ENCODE measurements at regions not wholly inside any gene's neighbourhood (a gene's known extent, or its start where the extent isn't known, plus 50 kb on each side); places are given as distances from the start of the nearest gene placed in this dataset.
"Not testable (repeated sequence)": the region's sequence is repeated elsewhere in the genome, so short reads cannot be mapped to it uniquely, and the experiment has no call there.

- H2AFZ ChIP-seq (ENCODE audit: low read length), result no peak overlapping the region
- FAIRE-seq (no peak), DNase-seq (ENCODE audit: low spot score) (no peak), ATAC-seq (peak; percentile 36; the same call in 2 of the 3 replicates)
- H3K4me3 ChIP-seq (replicated peaks in 1 of 3; ENCODE audit: insufficient read depth in 1 of 3, low read depth in 2 of 3, low read length in 3 of 3), result no peak overlapping the region
- no TSS peak for BruUV-seq (replicated peaks)
- H3K79me2 ChIP-seq (ENCODE audit: insufficient read depth, low read length), result no peaks in the 10 kb centered on the region
- ChIA-PET POLR2A (interaction anchor here (2.0 kb wide), 1 partner anchor 31 kb away, joined by 4 read pairs; no protein-coding TSS in a partner anchor), CTCF (ENCODE audit: low intra/inter-chr PET ratio, low total read pairs) (no interaction called here)
- no peaks in the 10 kb centered on the region for H3K36me3 ChIP-seq (replicated peaks in 1 of 2; ENCODE audit: control insufficient read depth in 1 of 2, insufficient read depth in 2 of 2, low read length in 2 of 2)
- intact Hi-C loops (cut with micrococcal nuclease; ENCODE audit: unreplicated experiment) (no loop called here), in situ Hi-C loops (cut with HindIII; ENCODE audit: extremely low pct_ligation_motif_present, low pct_unique_long_range_greater_than_20kb) (no loop called here)
- peaks cover 58% of the 10 kb centered on the region for H3K4me1 ChIP-seq (ENCODE audit: insufficient read depth, low read length)
- H3K9me3 ChIP-seq (ENCODE audit: low read length), result no peaks in the 10 kb centered on the region
- no peaks in the 10 kb centered on the region for H4K20me1 ChIP-seq (ENCODE audit: insufficient read depth, low read length)
- H3K27me3 ChIP-seq (ENCODE audit: control insufficient read depth in 1 of 2, insufficient read depth in 2 of 2, low read length in 2 of 2), result peaks cover 0 to 7% of the 10 kb centered on the region in 2 experiments; a peak in 1 of 5 replicates
- 32% methylated on average over 10 of the region's 10 CpGs for WGBS (ENCODE audit: low lambda C conversion rate)
- no peak overlapping the region for H3K9ac ChIP-seq (ENCODE audit: insufficient read depth, low read depth, low read length)
- H3K27ac ChIP-seq (ENCODE audit: extremely low read length, insufficient read depth, low read length), result no peak overlapping the region
- TF ChIP-seq SCMH1 (CRISPR knock-in tag; IDR thresholded peaks at IDR 0.05; ENCODE audit: borderline replicate concordance) (no peak), SOX13 (IDR thresholded peaks at IDR 0.05) (no peak), SOX13 (CRISPR knock-in tag; conservative IDR thresholded peaks at IDR 0.05 in 1 of 2, IDR thresholded peaks at IDR 0.05 in 1 of 2) (peak in 1 of 2 experiments; percentile 41; a peak in 1 of 4 replicates)
- H3K4me2 ChIP-seq (ENCODE audit: low read depth, low read length), result peak overlapping the region; percentile 46
These were observed 83.7 kb upstream of the KDM7A start for GRCh38 chr7:140260352-140261104.

- H2AFZ ChIP-seq (ENCODE audit: low read length); H3K4me3 ChIP-seq (replicated peaks in 1 of 3; ENCODE audit: insufficient read depth in 1 of 3, low read depth in 2 of 3, low read length in 3 of 3); H4K20me1 ChIP-seq (ENCODE audit: insufficient read depth, low read length); FAIRE-seq; POLR2A ChIA-PET; in situ Hi-C loops (cut with HindIII; ENCODE audit: extremely low pct_ligation_motif_present, low pct_unique_long_range_greater_than_20kb); BruUV-seq (replicated peaks); H3K27ac ChIP-seq (ENCODE audit: extremely low read length, insufficient read depth, low read length); H3K79me2 ChIP-seq (ENCODE audit: insufficient read depth, low read length); intact Hi-C loops (cut with micrococcal nuclease; ENCODE audit: unreplicated experiment); ATAC-seq; CTCF ChIA-PET (ENCODE audit: low intra/inter-chr PET ratio, low total read pairs); H3K9me3 ChIP-seq (ENCODE audit: low read length); DNase-seq (ENCODE audit: low spot score); H3K36me3 ChIP-seq (replicated peaks in 1 of 2; ENCODE audit: control insufficient read depth in 1 of 2, insufficient read depth in 2 of 2, low read length in 2 of 2); H3K9ac ChIP-seq (ENCODE audit: insufficient read depth, low read depth, low read length); H3K4me2 ChIP-seq (ENCODE audit: low read depth, low read length); H3K27me3 ChIP-seq (ENCODE audit: control insufficient read depth in 1 of 2, insufficient read depth in 2 of 2, low read length in 2 of 2): not testable (repeated sequence)
- WGBS (ENCODE audit: low lambda C conversion rate), result 65% methylated on average over 3 of the region's 3 CpGs
- H3K4me1 ChIP-seq (ENCODE audit: insufficient read depth, low read length), result peaks cover 60% of the 10 kb centered on the region
These were observed 80.5 kb upstream of the KDM7A start for GRCh38 chr7:140257278-140257677.

All from HepG2 (cell line).